ENCODE measurements at regions not wholly inside any gene's neighbourhood (a gene's known extent, or its start where the extent isn't known, plus 50 kb on each side); places are given as distances from the start of the nearest gene placed in this dataset.

DNA sequence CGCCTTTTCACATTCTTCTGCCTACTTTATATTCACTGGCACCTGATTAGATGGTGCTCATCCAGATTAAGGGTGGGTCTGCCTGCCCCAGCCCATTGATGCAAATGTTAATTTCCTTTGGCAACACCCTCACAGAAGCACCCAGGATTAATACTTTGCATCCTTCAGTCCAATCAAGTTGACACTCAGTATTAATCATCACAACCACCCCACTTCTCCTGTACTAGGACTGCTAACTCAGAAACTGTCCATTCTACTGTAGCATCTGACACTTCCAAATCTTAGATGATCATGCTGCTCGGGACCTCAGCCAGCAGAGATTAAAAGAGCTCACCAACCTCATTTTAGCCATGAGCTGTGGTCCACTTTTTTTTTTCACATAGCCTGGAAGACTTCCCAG, 268.5 kb downstream of the SATB2 start:
- TF ChIP-seq ZNF843 (tag by site-specific recombination; IDR thresholded peaks at IDR 0.05) = no peak
- no peak for TF ChIP-seq BCL11A (tag by site-specific recombination; IDR thresholded peaks at IDR 0.05; ENCODE audit: low read depth)
- TF ChIP-seq, protein P1, sequence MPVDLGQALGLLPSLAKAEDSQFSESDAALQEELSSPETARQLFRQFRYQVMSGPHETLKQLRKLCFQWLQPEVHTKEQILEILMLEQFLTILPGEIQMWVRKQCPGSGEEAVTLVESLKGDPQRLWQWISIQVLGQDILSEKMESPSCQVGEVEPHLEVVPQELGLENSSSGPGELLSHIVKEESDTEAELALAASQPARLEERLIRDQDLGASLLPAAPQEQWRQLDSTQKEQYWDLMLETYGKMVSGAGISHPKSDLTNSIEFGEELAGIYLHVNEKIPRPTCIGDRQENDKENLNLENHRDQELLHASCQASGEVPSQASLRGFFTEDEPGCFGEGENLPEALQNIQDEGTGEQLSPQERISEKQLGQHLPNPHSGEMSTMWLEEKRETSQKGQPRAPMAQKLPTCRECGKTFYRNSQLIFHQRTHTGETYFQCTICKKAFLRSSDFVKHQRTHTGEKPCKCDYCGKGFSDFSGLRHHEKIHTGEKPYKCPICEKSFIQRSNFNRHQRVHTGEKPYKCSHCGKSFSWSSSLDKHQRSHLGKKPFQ (tag by site-specific recombination; IDR thresholded peaks at IDR 0.05) = no peak
- TF ChIP-seq, protein P2, sequence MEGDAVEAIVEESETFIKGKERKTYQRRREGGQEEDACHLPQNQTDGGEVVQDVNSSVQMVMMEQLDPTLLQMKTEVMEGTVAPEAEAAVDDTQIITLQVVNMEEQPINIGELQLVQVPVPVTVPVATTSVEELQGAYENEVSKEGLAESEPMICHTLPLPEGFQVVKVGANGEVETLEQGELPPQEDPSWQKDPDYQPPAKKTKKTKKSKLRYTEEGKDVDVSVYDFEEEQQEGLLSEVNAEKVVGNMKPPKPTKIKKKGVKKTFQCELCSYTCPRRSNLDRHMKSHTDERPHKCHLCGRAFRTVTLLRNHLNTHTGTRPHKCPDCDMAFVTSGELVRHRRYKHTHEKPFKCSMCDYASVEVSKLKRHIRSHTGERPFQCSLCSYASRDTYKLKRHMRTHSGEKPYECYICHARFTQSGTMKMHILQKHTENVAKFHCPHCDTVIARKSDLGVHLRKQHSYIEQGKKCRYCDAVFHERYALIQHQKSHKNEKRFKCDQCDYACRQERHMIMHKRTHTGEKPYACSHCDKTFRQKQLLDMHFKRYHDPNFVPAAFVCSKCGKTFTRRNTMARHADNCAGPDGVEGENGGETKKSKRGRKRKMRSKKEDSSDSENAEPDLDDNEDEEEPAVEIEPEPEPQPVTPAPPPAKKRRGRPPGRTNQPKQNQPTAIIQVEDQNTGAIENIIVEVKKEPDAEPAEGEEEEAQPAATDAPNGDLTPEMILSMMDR (tag by site-specific recombination; IDR thresholded peaks at IDR 0.05) = no peak
- TF ChIP-seq, protein P3, sequence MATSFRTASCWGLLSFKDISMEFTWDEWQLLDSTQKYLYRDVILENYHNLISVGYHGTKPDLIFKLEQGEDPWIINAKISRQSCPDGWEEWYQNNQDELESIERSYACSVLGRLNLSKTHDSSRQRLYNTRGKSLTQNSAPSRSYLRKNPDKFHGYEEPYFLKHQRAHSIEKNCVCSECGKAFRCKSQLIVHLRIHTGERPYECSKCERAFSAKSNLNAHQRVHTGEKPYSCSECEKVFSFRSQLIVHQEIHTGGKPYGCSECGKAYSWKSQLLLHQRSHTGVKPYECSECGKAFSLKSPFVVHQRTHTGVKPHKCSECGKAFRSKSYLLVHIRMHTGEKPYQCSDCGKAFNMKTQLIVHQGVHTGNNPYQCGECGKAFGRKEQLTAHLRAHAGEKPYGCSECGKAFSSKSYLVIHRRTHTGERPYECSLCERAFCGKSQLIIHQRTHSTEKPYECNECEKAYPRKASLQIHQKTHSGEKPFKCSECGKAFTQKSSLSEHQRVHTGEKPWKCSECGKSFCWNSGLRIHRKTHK (tag by site-specific recombination; IDR thresholded peaks at IDR 0.05) = no peak
- TF ChIP-seq ZNF211 (tag by site-specific recombination; IDR thresholded peaks at IDR 0.05; ENCODE audit: low read depth) = no peak
- TF ChIP-seq RBAK (tag by site-specific recombination; IDR thresholded peaks at IDR 0.05) = no peak
- TF ChIP-seq YY1 (tag by site-specific recombination; IDR thresholded peaks at IDR 0.05) = no peak
- TF ChIP-seq, protein P4, sequence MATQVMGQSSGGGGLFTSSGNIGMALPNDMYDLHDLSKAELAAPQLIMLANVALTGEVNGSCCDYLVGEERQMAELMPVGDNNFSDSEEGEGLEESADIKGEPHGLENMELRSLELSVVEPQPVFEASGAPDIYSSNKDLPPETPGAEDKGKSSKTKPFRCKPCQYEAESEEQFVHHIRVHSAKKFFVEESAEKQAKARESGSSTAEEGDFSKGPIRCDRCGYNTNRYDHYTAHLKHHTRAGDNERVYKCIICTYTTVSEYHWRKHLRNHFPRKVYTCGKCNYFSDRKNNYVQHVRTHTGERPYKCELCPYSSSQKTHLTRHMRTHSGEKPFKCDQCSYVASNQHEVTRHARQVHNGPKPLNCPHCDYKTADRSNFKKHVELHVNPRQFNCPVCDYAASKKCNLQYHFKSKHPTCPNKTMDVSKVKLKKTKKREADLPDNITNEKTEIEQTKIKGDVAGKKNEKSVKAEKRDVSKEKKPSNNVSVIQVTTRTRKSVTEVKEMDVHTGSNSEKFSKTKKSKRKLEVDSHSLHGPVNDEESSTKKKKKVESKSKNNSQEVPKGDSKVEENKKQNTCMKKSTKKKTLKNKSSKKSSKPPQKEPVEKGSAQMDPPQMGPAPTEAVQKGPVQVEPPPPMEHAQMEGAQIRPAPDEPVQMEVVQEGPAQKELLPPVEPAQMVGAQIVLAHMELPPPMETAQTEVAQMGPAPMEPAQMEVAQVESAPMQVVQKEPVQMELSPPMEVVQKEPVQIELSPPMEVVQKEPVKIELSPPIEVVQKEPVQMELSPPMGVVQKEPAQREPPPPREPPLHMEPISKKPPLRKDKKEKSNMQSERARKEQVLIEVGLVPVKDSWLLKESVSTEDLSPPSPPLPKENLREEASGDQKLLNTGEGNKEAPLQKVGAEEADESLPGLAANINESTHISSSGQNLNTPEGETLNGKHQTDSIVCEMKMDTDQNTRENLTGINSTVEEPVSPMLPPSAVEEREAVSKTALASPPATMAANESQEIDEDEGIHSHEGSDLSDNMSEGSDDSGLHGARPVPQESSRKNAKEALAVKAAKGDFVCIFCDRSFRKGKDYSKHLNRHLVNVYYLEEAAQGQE (tag by site-specific recombination; IDR thresholded peaks at IDR 0.05) = no peak
- TF ChIP-seq, protein P5, sequence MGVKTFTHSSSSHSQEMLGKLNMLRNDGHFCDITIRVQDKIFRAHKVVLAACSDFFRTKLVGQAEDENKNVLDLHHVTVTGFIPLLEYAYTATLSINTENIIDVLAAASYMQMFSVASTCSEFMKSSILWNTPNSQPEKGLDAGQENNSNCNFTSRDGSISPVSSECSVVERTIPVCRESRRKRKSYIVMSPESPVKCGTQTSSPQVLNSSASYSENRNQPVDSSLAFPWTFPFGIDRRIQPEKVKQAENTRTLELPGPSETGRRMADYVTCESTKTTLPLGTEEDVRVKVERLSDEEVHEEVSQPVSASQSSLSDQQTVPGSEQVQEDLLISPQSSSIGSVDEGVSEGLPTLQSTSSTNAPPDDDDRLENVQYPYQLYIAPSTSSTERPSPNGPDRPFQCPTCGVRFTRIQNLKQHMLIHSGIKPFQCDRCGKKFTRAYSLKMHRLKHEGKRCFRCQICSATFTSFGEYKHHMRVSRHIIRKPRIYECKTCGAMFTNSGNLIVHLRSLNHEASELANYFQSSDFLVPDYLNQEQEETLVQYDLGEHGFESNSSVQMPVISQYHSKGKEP (tag by site-specific recombination; IDR thresholded peaks at IDR 0.05) = no peak
